ENCODE measurements at regions not wholly inside any gene's neighbourhood (a gene's known extent, or its start where the extent isn't known, plus 50 kb on each side); places are given as distances from the start of the nearest gene placed in this dataset.
"Not testable (repeated sequence)": the region's sequence is repeated elsewhere in the genome, so short reads cannot be mapped to it uniquely, and the experiment has no call there.

- TF ChIP-seq, protein P1, sequence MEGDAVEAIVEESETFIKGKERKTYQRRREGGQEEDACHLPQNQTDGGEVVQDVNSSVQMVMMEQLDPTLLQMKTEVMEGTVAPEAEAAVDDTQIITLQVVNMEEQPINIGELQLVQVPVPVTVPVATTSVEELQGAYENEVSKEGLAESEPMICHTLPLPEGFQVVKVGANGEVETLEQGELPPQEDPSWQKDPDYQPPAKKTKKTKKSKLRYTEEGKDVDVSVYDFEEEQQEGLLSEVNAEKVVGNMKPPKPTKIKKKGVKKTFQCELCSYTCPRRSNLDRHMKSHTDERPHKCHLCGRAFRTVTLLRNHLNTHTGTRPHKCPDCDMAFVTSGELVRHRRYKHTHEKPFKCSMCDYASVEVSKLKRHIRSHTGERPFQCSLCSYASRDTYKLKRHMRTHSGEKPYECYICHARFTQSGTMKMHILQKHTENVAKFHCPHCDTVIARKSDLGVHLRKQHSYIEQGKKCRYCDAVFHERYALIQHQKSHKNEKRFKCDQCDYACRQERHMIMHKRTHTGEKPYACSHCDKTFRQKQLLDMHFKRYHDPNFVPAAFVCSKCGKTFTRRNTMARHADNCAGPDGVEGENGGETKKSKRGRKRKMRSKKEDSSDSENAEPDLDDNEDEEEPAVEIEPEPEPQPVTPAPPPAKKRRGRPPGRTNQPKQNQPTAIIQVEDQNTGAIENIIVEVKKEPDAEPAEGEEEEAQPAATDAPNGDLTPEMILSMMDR (IDR thresholded peaks at IDR 0.05; ENCODE audit: borderline replicate concordance, control extremely low read depth, extremely low read depth, insufficient read depth, missing control alignments), result no peak
- DNase-seq (ENCODE audit: low spot score), result no peak
- in situ Hi-C loops (cut with MboI; ENCODE audit: low sequenced_read_pairs, unreplicated experiment), result loop anchor here (25.0 kb wide), 1 partner anchor 1242 kb away; the partner anchor contains the start of gene WDR25
Observed at GRCh38 chr14:101628975-101629374, 67.7 kb downstream of the DIO3 start.

DNA sequence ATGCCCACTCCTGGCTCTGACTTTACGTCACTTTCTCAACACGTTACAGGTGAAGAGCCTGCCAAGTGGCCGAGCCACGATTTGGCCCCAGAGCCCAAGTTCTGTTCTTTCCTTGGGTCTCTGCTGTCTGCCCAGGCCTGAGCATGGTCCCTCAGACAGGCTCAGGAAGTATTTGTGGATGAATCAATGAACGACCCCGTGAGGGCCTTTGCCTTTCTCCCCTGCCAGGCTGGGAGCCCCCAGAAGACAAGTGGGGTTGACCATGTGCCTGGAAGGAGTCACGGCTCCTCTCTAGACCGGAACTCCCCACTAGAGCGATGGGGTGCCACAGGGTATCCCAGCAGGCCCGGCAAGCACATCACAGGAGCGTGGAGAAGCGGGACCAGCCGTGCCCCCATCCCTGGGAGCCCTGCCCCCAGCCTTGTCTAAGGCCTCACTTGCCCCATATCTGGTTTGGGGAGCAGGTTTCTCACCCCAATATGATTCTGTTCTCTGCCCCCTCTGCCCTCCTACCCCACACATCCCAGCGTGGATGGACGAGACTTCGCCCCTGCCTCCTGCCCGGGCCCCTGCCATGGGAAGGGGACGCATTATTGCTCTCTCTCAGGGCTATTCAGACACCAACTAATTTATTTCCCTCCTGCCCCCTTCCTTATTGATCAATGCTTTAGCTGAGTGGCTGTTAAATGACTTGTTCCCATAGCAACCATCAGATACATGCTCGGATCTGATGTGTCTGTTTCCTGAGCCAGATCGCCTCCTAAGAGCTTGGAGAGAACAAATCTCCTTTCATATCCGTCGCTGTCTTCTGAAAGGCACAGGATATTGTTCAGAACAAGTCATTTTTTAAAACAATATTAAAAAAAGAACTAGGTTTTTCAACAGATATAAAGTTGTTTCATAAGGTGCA, 69.0 kb downstream of the DIO3 start:
- TF ChIP-seq, protein P1 (IDR thresholded peaks at IDR 0.05; ENCODE audit: borderline replicate concordance, control extremely low read depth, extremely low read depth, insufficient read depth, missing control alignments), result no peak
- no peak for DNase-seq (ENCODE audit: low spot score)
- in situ Hi-C loops (cut with MboI; ENCODE audit: low sequenced_read_pairs, unreplicated experiment), result loop anchor here (25.0 kb wide), 1 partner anchor 1243 kb away; the partner anchor contains the start of gene WDR25

DNA sequence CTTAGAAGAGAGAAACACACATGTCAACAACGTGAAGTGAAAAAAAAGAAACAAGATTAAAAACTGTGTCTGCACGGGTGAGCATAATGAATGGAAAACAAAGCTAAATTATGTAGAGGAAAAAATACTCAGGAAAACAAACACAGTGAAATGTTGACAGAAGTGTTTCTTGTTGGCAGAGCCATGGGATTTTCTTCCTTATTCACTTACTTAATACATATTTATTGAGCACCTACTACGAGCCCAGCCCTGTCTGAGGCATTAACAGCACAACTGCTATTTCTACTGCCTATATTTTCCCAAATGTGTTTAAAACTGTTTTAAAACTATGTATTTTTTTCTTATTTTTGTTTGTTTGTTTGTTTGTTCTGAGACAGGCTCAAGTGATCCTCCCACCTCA, 69.9 kb downstream of the DIO3 start:
- in situ Hi-C loops (cut with MboI; ENCODE audit: low sequenced_read_pairs, unreplicated experiment), result loop anchor here (25.0 kb wide), 1 partner anchor 1244 kb away; the partner anchor contains the start of gene WDR25
- no peak for DNase-seq (ENCODE audit: low spot score)
- TF ChIP-seq, protein P1 (IDR thresholded peaks at IDR 0.05; ENCODE audit: borderline replicate concordance, control extremely low read depth, extremely low read depth, insufficient read depth, missing control alignments), result no peak

DNA sequence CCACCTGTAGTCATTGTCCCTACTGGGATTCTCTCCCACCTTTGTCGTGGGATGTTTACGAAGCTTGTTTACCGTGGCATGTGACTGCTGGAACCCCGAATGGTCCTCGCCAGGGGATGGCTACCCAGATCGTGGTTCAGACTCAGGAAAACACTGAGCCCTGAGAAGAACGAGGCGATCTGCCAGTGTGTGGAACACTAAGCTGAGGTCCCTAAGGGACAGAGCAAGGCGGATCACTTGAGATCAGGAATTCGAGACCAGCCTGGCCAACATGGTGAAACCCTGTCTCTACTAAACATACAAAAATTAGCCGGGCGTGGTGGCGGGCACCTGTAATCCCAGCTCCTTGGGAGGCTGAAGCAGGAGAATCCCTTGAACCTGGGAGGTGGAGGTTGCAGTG, 70.7 kb downstream of the DIO3 start:
- not testable (repeated sequence) for DNase-seq (ENCODE audit: low spot score)
- in situ Hi-C loops (cut with MboI; ENCODE audit: low sequenced_read_pairs, unreplicated experiment), result loop anchor here (25.0 kb wide), 1 partner anchor 1245 kb away; the partner anchor contains the start of gene WDR25

DNA sequence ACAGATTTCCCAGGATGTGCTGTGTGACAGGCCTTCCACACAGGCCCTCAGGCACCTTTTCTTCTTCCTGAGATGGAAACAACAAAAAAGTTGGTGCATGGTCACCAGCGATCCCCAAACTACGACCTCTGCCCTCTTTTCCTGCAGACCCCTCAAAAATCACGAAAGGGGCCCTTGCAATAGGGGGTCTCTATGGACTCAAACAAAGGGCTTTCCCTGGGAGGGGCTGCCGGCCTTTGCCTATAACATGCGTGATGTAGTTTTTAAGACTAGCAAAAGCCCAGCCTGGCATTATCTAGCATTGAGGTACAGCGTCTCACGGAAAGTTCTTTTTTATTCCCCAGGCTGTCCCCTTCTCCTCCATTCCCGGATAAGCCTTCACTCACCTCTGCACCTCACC, 71.2 kb downstream of the DIO3 start:
- TF ChIP-seq, protein P1 (IDR thresholded peaks at IDR 0.05; ENCODE audit: borderline replicate concordance, control extremely low read depth, extremely low read depth, insufficient read depth, missing control alignments), result no peak
- DNase-seq (ENCODE audit: low spot score), result no peak
- in situ Hi-C loops (cut with MboI; ENCODE audit: low sequenced_read_pairs, unreplicated experiment), result loop anchor here (25.0 kb wide), 1 partner anchor 1245 kb away; the partner anchor contains the start of gene WDR25

GRCh38 chr14:101633276-101633675, 72.0 kb downstream of the DIO3 start:
- TF ChIP-seq, protein P1 (IDR thresholded peaks at IDR 0.05; ENCODE audit: borderline replicate concordance, control extremely low read depth, extremely low read depth, insufficient read depth, missing control alignments), result no peak
- DNase-seq (ENCODE audit: low spot score), result no peak
- in situ Hi-C loops (cut with MboI; ENCODE audit: low sequenced_read_pairs, unreplicated experiment), result loop anchor here (25.0 kb wide), 1 partner anchor 1246 kb away; the partner anchor contains the start of gene WDR25

All from GM13976 (cell line).